ENCODE measurements at regions not wholly inside any gene's neighbourhood (a gene's known extent, or its start where the extent isn't known, plus 50 kb on each side); places are given as distances from the start of the nearest gene placed in this dataset.

DNA sequence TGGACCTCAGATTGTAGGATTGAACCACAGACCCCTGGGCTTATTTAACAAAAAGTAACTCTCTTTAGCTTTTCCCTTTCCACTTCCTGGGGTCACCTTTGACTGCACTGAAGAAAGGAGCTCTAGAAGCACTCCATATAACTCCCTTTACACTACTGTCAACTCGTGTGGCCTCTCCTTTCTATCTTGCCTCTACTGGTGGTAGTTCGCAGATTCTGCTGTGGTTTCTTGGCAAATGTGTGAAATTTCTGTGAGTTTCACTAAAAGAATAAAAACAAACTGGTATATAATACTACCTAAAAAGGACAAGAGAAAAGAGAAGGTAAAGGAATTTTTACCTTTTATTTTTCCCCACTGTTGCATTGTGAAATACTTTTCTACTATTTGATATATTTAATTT lies 1298.1 kb downstream of the PCDH9 start:
- TF ChIP-seq, protein P1, sequence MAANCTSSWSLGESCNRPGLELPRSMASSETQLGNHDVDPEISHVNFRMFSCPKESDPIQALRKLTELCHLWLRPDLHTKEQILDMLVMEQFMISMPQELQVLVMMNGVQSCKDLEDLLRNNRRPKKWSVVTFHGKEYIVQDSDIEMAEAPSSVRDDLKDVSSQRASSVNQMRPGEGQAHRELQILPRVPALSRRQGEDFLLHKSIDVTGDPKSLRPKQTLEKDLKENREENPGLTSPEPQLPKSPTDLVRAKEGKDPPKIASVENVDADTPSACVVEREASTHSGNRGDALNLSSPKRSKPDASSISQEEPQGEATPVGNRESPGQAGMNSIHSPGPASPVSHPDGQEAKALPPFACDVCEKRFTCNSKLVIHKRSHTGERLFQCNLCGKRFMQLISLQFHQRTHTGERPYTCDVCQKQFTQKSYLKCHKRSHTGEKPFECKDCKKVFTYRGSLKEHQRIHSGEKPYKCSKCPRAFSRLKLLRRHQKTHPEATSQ (CRISPR knock-in tag; IDR thresholded peaks at IDR 0.05; ENCODE audit: borderline replicate concordance) = no peak
- no peak for TF ChIP-seq ZNF501 (CRISPR knock-in tag; IDR thresholded peaks at IDR 0.05)
- TF ChIP-seq, protein P2, sequence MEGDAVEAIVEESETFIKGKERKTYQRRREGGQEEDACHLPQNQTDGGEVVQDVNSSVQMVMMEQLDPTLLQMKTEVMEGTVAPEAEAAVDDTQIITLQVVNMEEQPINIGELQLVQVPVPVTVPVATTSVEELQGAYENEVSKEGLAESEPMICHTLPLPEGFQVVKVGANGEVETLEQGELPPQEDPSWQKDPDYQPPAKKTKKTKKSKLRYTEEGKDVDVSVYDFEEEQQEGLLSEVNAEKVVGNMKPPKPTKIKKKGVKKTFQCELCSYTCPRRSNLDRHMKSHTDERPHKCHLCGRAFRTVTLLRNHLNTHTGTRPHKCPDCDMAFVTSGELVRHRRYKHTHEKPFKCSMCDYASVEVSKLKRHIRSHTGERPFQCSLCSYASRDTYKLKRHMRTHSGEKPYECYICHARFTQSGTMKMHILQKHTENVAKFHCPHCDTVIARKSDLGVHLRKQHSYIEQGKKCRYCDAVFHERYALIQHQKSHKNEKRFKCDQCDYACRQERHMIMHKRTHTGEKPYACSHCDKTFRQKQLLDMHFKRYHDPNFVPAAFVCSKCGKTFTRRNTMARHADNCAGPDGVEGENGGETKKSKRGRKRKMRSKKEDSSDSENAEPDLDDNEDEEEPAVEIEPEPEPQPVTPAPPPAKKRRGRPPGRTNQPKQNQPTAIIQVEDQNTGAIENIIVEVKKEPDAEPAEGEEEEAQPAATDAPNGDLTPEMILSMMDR (CRISPR knock-in tag; IDR thresholded peaks at IDR 0.05) = no peak
- TF ChIP-seq, protein P3, sequence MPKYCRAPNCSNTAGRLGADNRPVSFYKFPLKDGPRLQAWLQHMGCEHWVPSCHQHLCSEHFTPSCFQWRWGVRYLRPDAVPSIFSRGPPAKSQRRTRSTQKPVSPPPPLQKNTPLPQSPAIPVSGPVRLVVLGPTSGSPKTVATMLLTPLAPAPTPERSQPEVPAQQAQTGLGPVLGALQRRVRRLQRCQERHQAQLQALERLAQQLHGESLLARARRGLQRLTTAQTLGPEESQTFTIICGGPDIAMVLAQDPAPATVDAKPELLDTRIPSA (CRISPR knock-in tag; IDR thresholded peaks at IDR 0.05; ENCODE audit: borderline replicate concordance) = no peak
- no peak for TF ChIP-seq EZH2 (conservative IDR thresholded peaks at IDR 0.05; ENCODE audit: low read depth, low read length)
- no peak for TF ChIP-seq ZSCAN30 (CRISPR knock-in tag; IDR thresholded peaks at IDR 0.05)
- no peak for TF ChIP-seq NKX3-1 (CRISPR knock-in tag; IDR thresholded peaks at IDR 0.05)
